HUES6 (cell line): ENCODE measurements at regions not wholly inside any gene's neighbourhood (a gene's known extent, or its start where the extent isn't known, plus 50 kb on each side); places are given as distances from the start of the nearest gene placed in this dataset.
A peak's percentile ranks its signal among the peaks of the same experiment; 100 is the strongest.
"Not testable (repeated sequence)": the region's sequence is repeated elsewhere in the genome, so short reads cannot be mapped to it uniquely, and the experiment has no call there.

ENCODE experiments used
- H3K27ac ChIP-seq: 2 replicates; pipeline ENCODE4 v1.7.0; 2013; ENCODE audit warnings: low read depth, mild to moderate bottlenecking, low read length, inconsistent platforms
- H3K27me3 ChIP-seq: 2 replicates; pipeline ENCODE4 v1.6.1; 2013; ENCODE audit warnings: low read length; ENCODE audit not compliant: control insufficient read depth, insufficient read depth
- H3K36me3 ChIP-seq: 2 replicates; pipeline ENCODE4 v1.6.1; 2013; ENCODE audit warnings: low read length; ENCODE audit not compliant: control insufficient read depth, insufficient read depth
- H3K4me1 ChIP-seq: 2 replicates; pipeline ENCODE4 v1.6.1; 2013; ENCODE audit warnings: low read length; ENCODE audit not compliant: control insufficient read depth, insufficient read depth
- H3K4me3 ChIP-seq: 2 replicates; pipeline ENCODE4 v1.5.1; 2013; ENCODE audit warnings: low read depth, low read length
- H3K9ac ChIP-seq: one replicate; pipeline ENCODE4 v1.6.1; 2013; ENCODE audit warnings: mild to moderate bottlenecking, low read length
- H3K9me3 ChIP-seq: 2 replicates; pipeline ENCODE4 v1.6.1; 2013; ENCODE audit warnings: low read depth, low read length; ENCODE audit not compliant: control insufficient read depth, insufficient read depth

- Histone ChIP-seq H3K9me3 (no peaks in the 10 kb centered on the region), H3K4me1 (no peaks in the 10 kb centered on the region), H3K27ac (no peak overlapping the region), H3K4me3 (no peak overlapping the region), H3K27me3 (no peaks in the 10 kb centered on the region), H3K9ac (no peak overlapping the region), H3K36me3 (no peaks in the 10 kb centered on the region)
Observed at GRCh38 chr5:99600952-99601351, 672.1 kb upstream of the CHD1 start.

- Histone ChIP-seq H3K9ac (no peak overlapping the region), H3K4me1 (no peaks in the 10 kb centered on the region), H3K36me3 (no peaks in the 10 kb centered on the region), H3K9me3 (no peaks in the 10 kb centered on the region), H3K27ac (no peak overlapping the region), H3K4me3 (no peak overlapping the region), H3K27me3 (no peaks in the 10 kb centered on the region)
Observed at GRCh38 chr5:99590806-99591205, 662.0 kb upstream of the CHD1 start.

- Histone ChIP-seq H3K27ac (no peak overlapping the region), H3K9ac (no peak overlapping the region), H3K27me3 (no peaks in the 10 kb centered on the region), H3K36me3 (no peaks in the 10 kb centered on the region), H3K9me3 (no peaks in the 10 kb centered on the region), H3K4me3 (no peak overlapping the region), H3K4me1 (no peaks in the 10 kb centered on the region)
Observed at GRCh38 chr5:99589424-99589823, 660.6 kb upstream of the CHD1 start.

DNA sequence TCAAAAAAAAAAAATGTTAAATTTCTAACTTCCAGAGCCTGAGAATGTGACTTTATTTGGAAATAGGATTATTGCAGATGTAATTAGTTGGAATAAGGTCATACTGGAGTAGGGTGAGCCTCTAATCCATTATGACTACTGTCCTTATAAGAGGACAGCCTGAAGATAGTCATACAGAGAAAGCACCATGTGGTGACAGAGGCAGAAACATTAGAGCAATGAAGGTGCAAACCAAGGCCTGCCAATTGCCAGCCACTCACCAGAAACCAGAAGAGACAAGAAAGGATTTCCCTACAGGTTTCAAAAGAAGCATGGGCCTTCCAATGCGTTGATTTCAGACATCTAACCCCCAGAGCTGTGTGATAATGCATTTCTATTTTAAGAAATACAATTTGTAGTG lies 659.2 kb upstream of the CHD1 start:
- H3K9ac ChIP-seq: no peak overlapping the region
- no peak overlapping the region for H3K4me3 ChIP-seq
- no peaks in the 10 kb centered on the region for H3K4me1 ChIP-seq

GRCh38 chr5:99586878-99587277 lies 658.1 kb upstream of the CHD1 start:
- no peaks in the 10 kb centered on the region for H3K36me3 ChIP-seq
- no peak overlapping the region for H3K9ac ChIP-seq
- no peaks in the 10 kb centered on the region for H3K27me3 ChIP-seq
- H3K9me3 ChIP-seq: no peaks in the 10 kb centered on the region
- H3K4me3 ChIP-seq: no peak overlapping the region
- no peak overlapping the region for H3K27ac ChIP-seq
- H3K4me1 ChIP-seq: no peaks in the 10 kb centered on the region

More for the DNA sequence above, 659.2 kb upstream of the CHD1 start:
- H3K9me3 ChIP-seq: no peaks in the 10 kb centered on the region
- H3K27ac ChIP-seq: no peak overlapping the region
- H3K36me3 ChIP-seq: no peaks in the 10 kb centered on the region
- H3K27me3 ChIP-seq: no peaks in the 10 kb centered on the region

DNA sequence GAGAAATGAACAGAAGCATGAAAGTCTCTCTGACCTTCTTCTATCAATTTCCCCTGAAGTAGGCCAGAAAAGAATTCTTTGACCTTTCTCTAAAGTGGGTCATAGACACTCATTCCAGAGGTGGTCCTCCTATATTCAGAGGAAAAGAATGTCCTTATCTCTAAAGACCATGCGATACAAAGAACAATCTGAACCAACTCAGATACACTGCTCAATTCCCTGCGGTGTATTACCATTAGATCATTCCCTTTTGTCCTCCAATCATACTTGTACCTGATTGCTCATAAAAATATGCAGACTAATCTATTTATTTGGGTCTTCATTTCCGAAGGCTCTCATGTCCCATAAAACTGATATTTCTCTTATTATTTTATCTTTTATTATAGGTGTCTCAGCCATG lies 652.4 kb upstream of the CHD1 start:
- not testable (repeated sequence) for H3K27ac ChIP-seq, H3K4me3 ChIP-seq, H3K27me3 ChIP-seq, H3K36me3 ChIP-seq, H3K9me3 ChIP-seq, H3K9ac ChIP-seq, H3K4me1 ChIP-seq

GRCh38 chr5:99562937-99563627 lies 634.3 kb upstream of the CHD1 start:
- H3K9me3 ChIP-seq, H3K9ac ChIP-seq, H3K27ac ChIP-seq, H3K27me3 ChIP-seq, H3K4me1 ChIP-seq, H3K36me3 ChIP-seq: not testable (repeated sequence)
- H3K4me3 ChIP-seq: peak overlapping the region; percentile 24; the same call in 1 of the 2 replicates

DNA sequence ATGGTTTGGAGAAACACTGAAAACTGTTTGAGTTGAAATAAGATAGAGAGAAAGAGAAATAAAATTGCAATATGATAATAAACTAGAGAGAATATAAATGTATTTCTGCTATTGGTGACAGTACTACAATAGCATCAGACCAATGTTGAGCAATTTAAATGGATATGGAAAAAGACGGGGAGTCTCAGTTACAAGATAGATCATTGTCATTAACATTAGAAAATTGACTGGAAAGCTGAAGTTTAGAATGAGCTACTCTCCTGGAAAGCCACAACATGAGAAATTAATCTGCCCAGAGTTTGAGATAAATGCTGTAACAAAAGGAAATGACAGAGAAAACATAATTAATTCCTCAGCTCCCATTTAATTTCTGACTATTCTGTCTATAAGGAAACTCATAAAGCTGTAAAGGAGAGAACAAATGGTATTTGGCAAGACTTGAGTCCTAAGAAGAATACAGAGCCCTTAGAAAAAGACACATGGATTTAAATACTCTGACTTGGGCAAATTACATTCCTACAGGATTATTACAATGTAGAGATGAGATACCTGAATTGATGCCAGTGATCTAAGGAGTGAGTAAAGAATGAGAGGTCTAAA lies 624.5 kb upstream of the CHD1 start:
- no peaks in the 10 kb centered on the region for H3K36me3 ChIP-seq
- no peaks in the 10 kb centered on the region for H3K27me3 ChIP-seq
- no peak overlapping the region for H3K27ac ChIP-seq

DNA sequence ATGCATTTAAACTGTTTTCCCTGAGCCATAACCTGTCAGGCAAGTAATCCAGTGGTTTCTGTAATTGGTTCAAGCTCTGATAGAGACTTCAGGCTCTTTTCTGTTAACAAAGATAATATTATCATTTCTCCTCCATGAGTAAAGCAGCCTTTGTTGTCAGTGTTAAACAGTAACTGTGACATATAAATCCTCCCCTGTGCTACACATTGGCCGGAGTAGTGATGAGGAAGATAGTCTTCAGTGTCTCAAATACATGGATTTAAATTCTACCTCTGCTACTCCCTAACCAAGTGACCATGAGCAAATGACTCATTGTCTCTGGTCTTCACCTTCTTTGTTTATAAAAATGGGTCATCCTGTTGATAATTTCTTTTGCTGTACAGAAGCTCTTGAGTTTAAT lies 615.5 kb upstream of the CHD1 start:
- H3K4me1 ChIP-seq: no peaks in the 10 kb centered on the region
- no peak overlapping the region for H3K9ac ChIP-seq
- H3K27ac ChIP-seq: no peak overlapping the region
- no peaks in the 10 kb centered on the region for H3K36me3 ChIP-seq
- no peak overlapping the region for H3K4me3 ChIP-seq
- no peaks in the 10 kb centered on the region for H3K27me3 ChIP-seq
- no peaks in the 10 kb centered on the region for H3K9me3 ChIP-seq

More for the DNA sequence above, 624.5 kb upstream of the CHD1 start:
- no peak overlapping the region for H3K4me3 ChIP-seq
- no peaks in the 10 kb centered on the region for H3K9me3 ChIP-seq
- H3K9ac ChIP-seq: no peak overlapping the region
- H3K4me1 ChIP-seq: no peaks in the 10 kb centered on the region

DNA sequence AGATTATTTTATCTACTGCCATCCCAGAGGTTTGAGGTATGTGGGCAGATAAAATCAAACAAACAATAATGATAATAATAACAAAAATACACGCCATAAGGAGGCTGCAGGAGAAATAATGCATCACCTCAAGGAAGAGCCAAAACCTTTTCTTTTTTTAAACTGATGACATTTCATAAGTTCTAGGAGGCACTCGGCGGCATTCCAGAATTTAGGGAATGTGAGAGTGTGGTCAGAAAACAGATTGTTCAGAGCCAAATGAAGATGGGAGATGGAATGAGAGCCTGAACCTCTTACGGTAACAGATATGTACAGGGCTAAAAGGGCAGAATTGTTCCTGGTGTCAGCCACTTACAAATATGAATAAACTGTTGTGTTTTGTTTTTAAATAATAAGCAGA lies 615.0 kb upstream of the CHD1 start:
- no peaks in the 10 kb centered on the region for H3K36me3 ChIP-seq
- H3K4me3 ChIP-seq: no peak overlapping the region
- no peak overlapping the region for H3K27ac ChIP-seq
- no peaks in the 10 kb centered on the region for H3K4me1 ChIP-seq
- H3K9me3 ChIP-seq: no peaks in the 10 kb centered on the region
- H3K9ac ChIP-seq: no peak overlapping the region
- no peaks in the 10 kb centered on the region for H3K27me3 ChIP-seq

DNA sequence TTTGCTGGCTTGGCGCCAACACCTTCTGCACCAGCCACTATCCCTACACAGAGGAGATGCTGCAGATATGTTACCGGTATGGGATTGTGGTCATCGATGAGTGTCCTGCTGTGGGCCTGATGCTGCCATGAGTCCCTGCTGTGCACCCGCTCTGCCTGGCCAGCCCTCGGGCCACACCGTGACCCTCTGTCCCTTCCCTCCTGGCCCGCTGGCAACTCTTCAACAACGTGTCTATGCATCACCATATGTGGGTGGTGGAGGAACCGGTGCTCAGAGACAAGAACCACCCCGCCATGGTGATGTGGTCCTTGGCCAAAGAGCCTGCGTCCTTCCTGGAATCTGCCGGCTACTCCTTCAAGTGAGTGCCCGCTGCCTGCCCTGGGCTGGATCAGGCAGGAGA lies 605.4 kb upstream of the CHD1 start:
- H3K9ac ChIP-seq, H3K4me3 ChIP-seq, H3K36me3 ChIP-seq, H3K9me3 ChIP-seq, H3K27me3 ChIP-seq, H3K4me1 ChIP-seq, H3K27ac ChIP-seq: not testable (repeated sequence)
